Hepatocyte (in vitro differentiated cells): ENCODE measurements at regions not wholly inside any gene's neighbourhood (a gene's known extent, or its start where the extent isn't known, plus 50 kb on each side); places are given as distances from the start of the nearest gene placed in this dataset.

Source experiments
- DNase-seq: peaks from one replicate; pipeline ENCODE4 v3.0.0-alpha.2; 2016; ENCODE audit warnings: low spot score
- H2AFZ ChIP-seq: fragments of 200-600 bp; sonication (generic); 2 replicates; pipeline ENCODE4 v1.6.0; 2016; ENCODE audit warnings: antibody characterized with exemption, mild to moderate bottlenecking
- H3K27ac ChIP-seq: fragments of 200-600 bp; sonication (generic); 2 replicates; pipeline ENCODE4 v1.5.1; 2016; ENCODE audit warnings: mild to moderate bottlenecking
- H3K27me3 ChIP-seq: fragments of 200-600 bp; sonication (generic); 2 replicates; pipeline ENCODE4 v1.6.1; 2016
- H3K36me3 ChIP-seq: fragments of 200-600 bp; sonication (generic); replicated peaks from 2 replicates; pipeline ENCODE4 v1.5.1; 2016; ENCODE audit warnings: low read depth; ENCODE audit not compliant: insufficient read depth
- H3K4me1 ChIP-seq: fragments of 200-600 bp; sonication (generic); 2 replicates; pipeline ENCODE4 v1.5.1; 2016; ENCODE audit warnings: mild to moderate bottlenecking, moderate library complexity; ENCODE audit not compliant: insufficient read depth
- H3K4me2 ChIP-seq: fragments of 200-600 bp; sonication (generic); 2 replicates; pipeline ENCODE4 v1.6.0; 2016
- H3K4me3 ChIP-seq: fragments of 200-600 bp; sonication (generic); 2 replicates; pipeline ENCODE4 v1.5.1; 2016; ENCODE audit warnings: mild to moderate bottlenecking
- H3K79me2 ChIP-seq: fragments of 200-600 bp; sonication (generic); 2 replicates; pipeline ENCODE4 v1.6.0; 2017; ENCODE audit warnings: mild to moderate bottlenecking
- H3K9me2 ChIP-seq: fragments of 200-600 bp; sonication (generic); replicated peaks from 2 replicates; pipeline ENCODE4 v1.6.0; 2017; ENCODE audit warnings: mild to moderate bottlenecking; ENCODE audit not compliant: insufficient read depth
- H3K9me3 ChIP-seq: fragments of 200-600 bp; sonication (generic); 2 replicates; pipeline ENCODE4 v1.5.1; 2016; ENCODE audit warnings: low read depth, mild to moderate bottlenecking
- H4K20me1 ChIP-seq: fragments of 200-600 bp; sonication (generic); 2 replicates; pipeline ENCODE4 v1.6.0; 2016; ENCODE audit warnings: mild to moderate bottlenecking; ENCODE audit not compliant: insufficient read depth, poor library complexity, severe bottlenecking
- CTCF ChIP-seq: fragments of 200-600 bp; sonication (generic); IDR thresholded peaks from 2 replicates; pipeline ENCODE4 v1.5.1; 2016; ENCODE audit warnings: antibody characterized with exemption, mild to moderate bottlenecking; ENCODE audit not compliant: poor library complexity
- EZH2 ChIP-seq: fragments of 200-600 bp; sonication (generic); IDR thresholded peaks from 2 replicates; pipeline ENCODE4 v1.6.1; 2016; ENCODE audit warnings: antibody characterized with exemption, mild to moderate bottlenecking, borderline replicate concordance
- EZH2phosphoT487 ChIP-seq: fragments of 200-600 bp; sonication (generic); IDR thresholded peaks from one replicate; pipeline ENCODE4 v1.6.1; 2018; ENCODE audit warnings: antibody characterized with exemption, mild to moderate bottlenecking, low read depth, moderate library complexity; ENCODE audit not compliant: unreplicated experiment, severe bottlenecking
- WGBS: methylation state at CpG from one replicate; pipeline ENCODE4 v1.1.6; 2016; ENCODE audit warnings: low lambda C conversion rate; ENCODE audit errors: missing lambda C conversion rate; 5-methylcytosine and 5-hydroxymethylcytosine counted together

GRCh38 chr3:64958199-64958843 lies 270.5 kb upstream of the ADAMTS9 start:
- TF ChIP-seq CTCF, result no peak
- no peak for TF ChIP-seq EZH2phosphoT487
- TF ChIP-seq EZH2, result no peak
- no peak overlapping the region for H3K4me2 ChIP-seq
- no peaks in the 10 kb centered on the region for H3K9me3 ChIP-seq
- no peak overlapping the region for H3K27ac ChIP-seq
- no peaks in the 10 kb centered on the region for H3K36me3 ChIP-seq
- H3K79me2 ChIP-seq, result no peaks in the 10 kb centered on the region
- H3K4me1 ChIP-seq, result peaks cover 14% of the 10 kb centered on the region
- no peaks in the 10 kb centered on the region for H4K20me1 ChIP-seq
- 83% methylated on average over 3 of the region's 3 CpGs for WGBS
- H3K27me3 ChIP-seq, result no peaks in the 10 kb centered on the region
- no peak overlapping the region for H2AFZ ChIP-seq
- no peaks in the 10 kb centered on the region for H3K9me2 ChIP-seq
- DNase-seq, result no peak
- H3K4me3 ChIP-seq, result no peak overlapping the region

- Histone ChIP-seq H2AFZ (no peak overlapping the region), H3K4me3 (no peak overlapping the region), H3K9me2 (no peaks in the 10 kb centered on the region), H3K9me3 (no peaks in the 10 kb centered on the region), H3K79me2 (no peaks in the 10 kb centered on the region), H3K36me3 (no peaks in the 10 kb centered on the region), H3K4me2 (no peak overlapping the region), H3K4me1 (peaks cover 14% of the 10 kb centered on the region), H3K27me3 (no peaks in the 10 kb centered on the region), H3K27ac (no peak overlapping the region), H4K20me1 (no peaks in the 10 kb centered on the region)
- TF ChIP-seq CTCF (no peak), EZH2phosphoT487 (no peak), EZH2 (no peak)
- no peak for DNase-seq
- WGBS, result 87% methylated on average over 6 of the region's 6 CpGs
Measured at GRCh38 chr3:64957408-64958198, 269.8 kb upstream of the ADAMTS9 start.

- no peaks in the 10 kb centered on the region for H3K79me2 ChIP-seq
- no peaks in the 10 kb centered on the region for H4K20me1 ChIP-seq
- no peak overlapping the region for H3K4me2 ChIP-seq
- no peak for TF ChIP-seq EZH2
- TF ChIP-seq EZH2phosphoT487, result no peak
- TF ChIP-seq CTCF, result no peak
- no peaks in the 10 kb centered on the region for H3K9me3 ChIP-seq
- H3K4me1 ChIP-seq, result peaks cover 14% of the 10 kb centered on the region
- no peak overlapping the region for H2AFZ ChIP-seq
- no peaks in the 10 kb centered on the region for H3K27me3 ChIP-seq
- no peaks in the 10 kb centered on the region for H3K9me2 ChIP-seq
- DNase-seq, result no peak
- no peaks in the 10 kb centered on the region for H3K36me3 ChIP-seq
- 70% methylated on average over 10 of the region's 10 CpGs for WGBS
- no peak overlapping the region for H3K27ac ChIP-seq
- H3K4me3 ChIP-seq, result no peak overlapping the region
Measured at GRCh38 chr3:64956711-64957325, 269.0 kb upstream of the ADAMTS9 start.
